HEK293T (cell line): ENCODE measurements at regions not wholly inside any gene's neighbourhood (a gene's known extent, or its start where the extent isn't known, plus 50 kb on each side); places are given as distances from the start of the nearest gene placed in this dataset.

Experiments used
- ELF4 ChIP-seq: fragments of 450-650 bp; IDR thresholded peaks from 2 replicates; pipeline ENCODE4 v1.6.1; 2017; ENCODE audit warnings: antibody characterized with exemption
- FOXM1 ChIP-seq: fragments of 450-650 bp; IDR thresholded peaks from 2 replicates; pipeline ENCODE4 v1.6.1; 2017; ENCODE audit warnings: mild to moderate bottlenecking, borderline replicate concordance
- LEF1 ChIP-seq: fragments of 450-650 bp; IDR thresholded peaks from 2 replicates; pipeline ENCODE4 v1.6.1; 2017; ENCODE audit warnings: mild to moderate bottlenecking, borderline replicate concordance
- NFRKB ChIP-seq: fragments of 450-650 bp; IDR thresholded peaks from 2 replicates; pipeline ENCODE4 v1.6.1; 2016; ENCODE audit warnings: mild to moderate bottlenecking, moderate library complexity
- SP1 ChIP-seq: fragments of 450-650 bp; IDR thresholded peaks from 2 replicates; pipeline ENCODE4 v1.6.1; 2017

GRCh38 chr13:44643256-44643655, 67.1 kb upstream of the TSC22D1 start:
- TF ChIP-seq SP1: no peak
- no peak for TF ChIP-seq ELF4
- no peak for TF ChIP-seq NFRKB
- no peak for TF ChIP-seq LEF1
- TF ChIP-seq FOXM1: no peak
